Peyer's patch (tissue), 4 donors: ENCODE measurements at regions not wholly inside any gene's neighbourhood (a gene's known extent, or its start where the extent isn't known, plus 50 kb on each side); places are given as distances from the start of the nearest gene placed in this dataset.

Source experiments
- POLR2A ChIP-seq, 2 donors: fragments of 450-650 bp; IDR thresholded peaks; one replicate each; pipeline ENCODE4 v1.5.1; 2017; ENCODE audit warnings: antibody characterized with exemption in 2 of 2, mild to moderate bottlenecking in 2 of 2, moderate library complexity in 2 of 2
- TF ChIP-seq, protein P1 (sequence below), 6 experiments: fragments of 450-650 bp in 4 of 6; fragments of 200-600 bp in 2 of 6; sonication (generic) in 1 of 6; IDR thresholded peaks; one replicate each; pipeline ENCODE4 v1.5.1; 2017 to 2019; ENCODE audit warnings: antibody characterized with exemption in 6 of 6, mild to moderate bottlenecking in 3 of 6, moderate library complexity in 1 of 6

DNA sequence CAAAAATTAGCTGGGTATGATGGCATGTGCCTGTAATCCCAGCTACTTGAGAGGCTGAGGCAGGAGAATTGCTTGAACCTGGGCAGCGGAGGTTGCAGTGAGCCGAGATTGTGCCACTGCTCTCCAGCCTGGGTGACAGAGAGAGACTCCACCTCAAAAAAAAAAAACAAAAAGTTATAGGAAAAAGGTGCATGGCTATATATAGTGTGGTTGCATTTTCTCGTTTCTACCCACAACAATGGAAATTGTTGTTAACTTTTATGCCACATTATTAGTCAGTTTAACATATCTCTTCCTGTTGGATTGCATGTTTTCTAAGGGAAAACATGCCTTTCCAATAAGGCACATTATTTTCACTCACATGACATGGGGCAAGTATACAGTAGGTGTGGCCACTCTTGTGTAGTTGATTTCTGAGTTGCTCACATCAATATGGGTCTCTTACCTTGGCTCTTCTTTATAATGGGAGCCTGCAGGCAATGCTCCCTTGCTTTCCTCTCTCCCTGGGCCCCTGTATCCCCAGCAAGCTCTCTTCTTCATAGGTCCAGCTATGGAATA lies 610.0 kb downstream of the RNF144A start:
- TF ChIP-seq, protein P1, sequence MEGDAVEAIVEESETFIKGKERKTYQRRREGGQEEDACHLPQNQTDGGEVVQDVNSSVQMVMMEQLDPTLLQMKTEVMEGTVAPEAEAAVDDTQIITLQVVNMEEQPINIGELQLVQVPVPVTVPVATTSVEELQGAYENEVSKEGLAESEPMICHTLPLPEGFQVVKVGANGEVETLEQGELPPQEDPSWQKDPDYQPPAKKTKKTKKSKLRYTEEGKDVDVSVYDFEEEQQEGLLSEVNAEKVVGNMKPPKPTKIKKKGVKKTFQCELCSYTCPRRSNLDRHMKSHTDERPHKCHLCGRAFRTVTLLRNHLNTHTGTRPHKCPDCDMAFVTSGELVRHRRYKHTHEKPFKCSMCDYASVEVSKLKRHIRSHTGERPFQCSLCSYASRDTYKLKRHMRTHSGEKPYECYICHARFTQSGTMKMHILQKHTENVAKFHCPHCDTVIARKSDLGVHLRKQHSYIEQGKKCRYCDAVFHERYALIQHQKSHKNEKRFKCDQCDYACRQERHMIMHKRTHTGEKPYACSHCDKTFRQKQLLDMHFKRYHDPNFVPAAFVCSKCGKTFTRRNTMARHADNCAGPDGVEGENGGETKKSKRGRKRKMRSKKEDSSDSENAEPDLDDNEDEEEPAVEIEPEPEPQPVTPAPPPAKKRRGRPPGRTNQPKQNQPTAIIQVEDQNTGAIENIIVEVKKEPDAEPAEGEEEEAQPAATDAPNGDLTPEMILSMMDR (IDR thresholded peaks at IDR 0.05), result no peak
- TF ChIP-seq POLR2A (IDR thresholded peaks at IDR 0.05), result no peak
